Astrocyte of the cerebellum (primary cell): ENCODE measurements at regions not wholly inside any gene's neighbourhood (a gene's known extent, or its start where the extent isn't known, plus 50 kb on each side); places are given as distances from the start of the nearest gene placed in this dataset.

Experiments
- DNase-seq: peaks from one replicate; pipeline ENCODE4 v3.0.0-alpha.2; 2011; ENCODE audit warnings: low read depth
- H3K4me3 ChIP-seq: 2 replicates; pipeline ENCODE4 v1.5.1; 2011; ENCODE audit warnings: mild to moderate bottlenecking, low read depth, low read length, moderate library complexity
- in situ Hi-C: cut with HindIII; loops from 2 replicates; pipeline ENCODE4 v1.10.0; 2017; ENCODE audit warnings: low sequenced_read_pairs
- TF ChIP-seq, protein P1 (sequence below): IDR thresholded peaks from 2 replicates; pipeline ENCODE4 v1.5.1; 2012; ENCODE audit warnings: low read length, low read depth, moderate library complexity, mild to moderate bottlenecking; ENCODE audit errors: missing control alignments

DNA sequence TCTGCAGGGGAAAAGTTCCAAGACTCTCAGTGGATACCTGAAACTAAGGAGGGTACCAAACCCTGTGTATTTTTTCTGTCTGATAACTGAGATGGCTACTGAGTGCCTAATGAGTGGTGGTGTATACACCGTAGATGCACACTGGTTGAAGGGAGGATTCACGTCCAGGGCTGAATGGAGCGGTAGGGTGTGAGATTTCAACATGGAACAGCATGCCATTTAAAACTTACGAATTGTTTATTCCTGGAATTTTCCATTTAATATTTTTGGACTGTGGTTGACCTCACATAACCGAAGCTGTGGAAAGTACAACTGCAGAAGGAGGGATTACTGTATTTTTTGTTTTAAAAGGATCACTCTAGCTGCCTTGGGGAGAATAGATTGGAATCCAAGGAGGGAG lies 322.5 kb upstream of the SORL1-AS1 start:
- TF ChIP-seq, protein P1, sequence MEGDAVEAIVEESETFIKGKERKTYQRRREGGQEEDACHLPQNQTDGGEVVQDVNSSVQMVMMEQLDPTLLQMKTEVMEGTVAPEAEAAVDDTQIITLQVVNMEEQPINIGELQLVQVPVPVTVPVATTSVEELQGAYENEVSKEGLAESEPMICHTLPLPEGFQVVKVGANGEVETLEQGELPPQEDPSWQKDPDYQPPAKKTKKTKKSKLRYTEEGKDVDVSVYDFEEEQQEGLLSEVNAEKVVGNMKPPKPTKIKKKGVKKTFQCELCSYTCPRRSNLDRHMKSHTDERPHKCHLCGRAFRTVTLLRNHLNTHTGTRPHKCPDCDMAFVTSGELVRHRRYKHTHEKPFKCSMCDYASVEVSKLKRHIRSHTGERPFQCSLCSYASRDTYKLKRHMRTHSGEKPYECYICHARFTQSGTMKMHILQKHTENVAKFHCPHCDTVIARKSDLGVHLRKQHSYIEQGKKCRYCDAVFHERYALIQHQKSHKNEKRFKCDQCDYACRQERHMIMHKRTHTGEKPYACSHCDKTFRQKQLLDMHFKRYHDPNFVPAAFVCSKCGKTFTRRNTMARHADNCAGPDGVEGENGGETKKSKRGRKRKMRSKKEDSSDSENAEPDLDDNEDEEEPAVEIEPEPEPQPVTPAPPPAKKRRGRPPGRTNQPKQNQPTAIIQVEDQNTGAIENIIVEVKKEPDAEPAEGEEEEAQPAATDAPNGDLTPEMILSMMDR = no peak
- H3K4me3 ChIP-seq = no peak overlapping the region
- DNase-seq = no peak
- in situ Hi-C loops = no loop called here

DNA sequence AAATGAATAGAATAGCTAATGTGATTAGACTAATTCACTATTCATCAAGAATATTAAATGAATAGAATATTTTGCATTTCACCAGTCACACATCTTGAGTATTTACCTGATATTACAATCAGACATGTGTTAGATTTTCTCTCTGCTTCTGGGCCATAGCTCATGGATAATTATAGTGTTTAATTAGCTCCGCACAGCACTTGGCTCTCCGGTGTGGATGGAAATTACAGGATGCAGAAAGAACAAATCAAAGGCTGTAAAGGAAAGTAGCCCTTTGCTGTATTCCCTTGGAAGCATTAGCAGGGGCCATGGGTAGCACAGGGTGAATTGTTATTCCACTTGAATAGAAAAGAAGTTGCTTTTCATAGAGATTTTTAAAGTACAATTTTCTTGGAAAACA lies 320.3 kb upstream of the SORL1-AS1 start:
- no peak for DNase-seq
- TF ChIP-seq, protein P1 = no peak
- no peak overlapping the region for H3K4me3 ChIP-seq
- in situ Hi-C loops = no loop called here

DNA sequence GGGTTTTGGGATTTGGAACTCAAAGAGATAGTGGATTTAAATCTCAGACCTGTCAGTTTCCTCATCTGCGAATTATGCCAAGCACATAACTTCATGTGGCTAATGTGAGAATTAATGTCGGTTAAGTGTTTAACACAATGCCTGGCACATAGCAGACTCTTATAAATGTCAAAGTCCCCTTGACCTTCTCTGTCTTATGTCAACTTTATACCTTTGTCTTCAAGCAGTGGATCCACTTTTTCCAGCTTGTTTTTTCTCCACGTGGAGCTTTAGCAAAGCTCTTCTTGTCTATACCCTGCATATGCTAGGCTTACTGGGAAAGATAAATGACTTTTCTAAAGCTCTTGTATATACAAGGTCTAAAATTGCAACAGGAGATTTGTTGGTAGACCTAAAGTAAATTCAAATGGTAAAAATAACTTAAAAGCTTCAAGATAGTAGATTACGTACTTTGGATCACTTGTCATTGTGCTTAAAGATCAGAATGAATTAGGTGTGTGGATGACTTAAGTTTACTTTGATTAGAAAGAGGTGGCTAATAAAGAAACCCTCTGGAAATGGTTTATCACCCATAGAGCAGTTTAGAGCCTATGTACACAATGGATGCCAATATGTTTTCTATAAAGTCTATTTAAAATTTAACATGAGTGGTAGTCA lies 318.3 kb upstream of the SORL1-AS1 start:
- TF ChIP-seq, protein P1 = no peak
- in situ Hi-C loops = no loop called here
- DNase-seq = no peak
- no peak overlapping the region for H3K4me3 ChIP-seq

DNA sequence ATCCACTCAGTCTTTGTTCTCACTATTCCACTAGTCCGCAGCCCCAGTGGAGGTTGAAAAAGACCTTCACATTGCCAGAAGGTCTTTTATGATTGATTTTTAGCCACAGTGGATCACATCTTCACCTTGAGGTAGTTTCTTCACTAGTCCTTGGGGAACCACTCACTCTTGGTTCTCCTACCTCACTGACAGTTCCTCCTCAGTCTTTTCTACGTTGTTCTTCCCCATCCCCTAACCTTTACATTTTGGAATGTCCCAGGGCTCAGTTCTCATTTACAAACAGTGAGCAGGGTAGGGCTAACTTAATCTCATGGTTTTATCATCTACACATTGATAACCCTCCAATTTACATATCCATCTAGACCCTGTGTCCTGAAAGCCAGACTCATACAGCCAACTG lies 316.4 kb upstream of the SORL1-AS1 start:
- TF ChIP-seq, protein P1 = no peak

DNA sequence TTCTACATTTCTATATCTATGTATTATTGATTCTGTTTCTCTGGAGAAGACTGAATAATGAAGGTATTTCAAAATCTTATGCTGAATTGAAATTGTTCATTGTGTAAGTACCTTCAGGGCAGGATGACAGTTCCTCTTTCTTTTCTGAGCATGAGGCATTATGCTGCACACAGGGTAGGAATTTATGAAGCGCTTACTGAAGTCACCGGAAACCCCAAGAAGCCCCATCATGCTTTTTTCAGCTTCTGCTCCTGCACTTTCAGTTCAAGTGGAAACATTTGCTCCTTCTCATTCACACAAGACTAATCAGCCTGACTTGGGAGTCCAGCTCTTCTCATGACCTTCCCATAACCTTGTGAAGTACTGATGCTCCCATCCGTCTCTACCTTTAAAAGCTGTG lies 314.7 kb upstream of the SORL1-AS1 start:
- TF ChIP-seq, protein P1 = no peak
- in situ Hi-C loops = no loop called here
- H3K4me3 ChIP-seq = no peak overlapping the region
- no peak for DNase-seq

More for the DNA sequence above, 316.4 kb upstream of the SORL1-AS1 start:
- H3K4me3 ChIP-seq = no peak overlapping the region
- no peak for DNase-seq
- in situ Hi-C loops = no loop called here

DNA sequence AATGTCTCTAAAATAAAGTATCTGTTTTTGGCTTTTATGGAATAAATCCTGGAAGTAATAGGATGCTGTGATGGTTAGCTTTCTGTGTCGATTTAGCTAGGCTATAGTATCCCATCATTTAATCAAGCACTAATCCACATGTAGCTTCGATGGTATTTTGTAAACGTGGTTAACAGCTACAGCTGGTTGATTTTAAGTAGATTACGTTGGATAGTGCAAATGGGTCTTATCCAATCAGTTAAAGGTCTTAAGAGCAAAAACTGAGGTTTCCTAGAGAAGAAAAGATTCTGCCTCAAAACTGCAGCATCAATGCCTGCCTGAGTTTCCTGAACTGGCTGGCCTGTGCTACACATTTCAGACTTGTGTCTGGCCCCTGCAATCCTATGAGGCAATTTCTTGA lies 314.2 kb upstream of the SORL1-AS1 start:
- TF ChIP-seq, protein P1 = no peak
- H3K4me3 ChIP-seq = no peak overlapping the region
- in situ Hi-C loops = no loop called here
- DNase-seq = no peak
